ENCODE measurements at regions not wholly inside any gene's neighbourhood (a gene's known extent, or its start where the extent isn't known, plus 50 kb on each side); places are given as distances from the start of the nearest gene placed in this dataset.

GRCh38 chr4:13236485-13236884 is 247.7 kb downstream of the RAB28 start (continued):
- TF ChIP-seq ZNF609 (CRISPR knock-in tag; IDR thresholded peaks at IDR 0.05; ENCODE audit: borderline replicate concordance) (no peak), ZNF614 (CRISPR knock-in tag; IDR thresholded peaks at IDR 0.05; ENCODE audit: borderline replicate concordance) (peak; percentile 97), TOE1 (CRISPR knock-in tag; IDR thresholded peaks at IDR 0.05) (no peak), ZNF292 (CRISPR knock-in tag; IDR thresholded peaks at IDR 0.05; ENCODE audit: borderline replicate concordance, low read depth) (peak; percentile 43; the same call in 1 of the 2 replicates), ELK4 (CRISPR knock-in tag; IDR thresholded peaks at IDR 0.05; ENCODE audit: borderline replicate concordance) (no peak), FOXA3 (CRISPR knock-in tag; IDR thresholded peaks at IDR 0.05) (peak; percentile 83), RCOR2 (CRISPR knock-in tag; IDR thresholded peaks at IDR 0.05) (peak; percentile 52; the same call in 1 of the 2 replicates), ZNF737 (CRISPR knock-in tag; IDR thresholded peaks at IDR 0.05; ENCODE audit: borderline replicate concordance) (no peak), SALL1 (CRISPR knock-in tag; IDR thresholded peaks at IDR 0.05) (peak; percentile 37; the same call in 1 of the 2 replicates), ARID3A (IDR thresholded peaks at IDR 0.05; ENCODE audit: low read depth, low read length) (peak; percentile 59; the same call in 1 of the 2 replicates), GZF1 (CRISPR knock-in tag; IDR thresholded peaks at IDR 0.05) (no peak), POLR2G (IDR thresholded peaks at IDR 0.05; ENCODE audit: low read depth, low read length) (no peak), ZNF335 (CRISPR knock-in tag; IDR thresholded peaks at IDR 0.05) (no peak), ZNF33B (CRISPR knock-in tag; IDR thresholded peaks at IDR 0.05) (no peak), GTF3A (CRISPR knock-in tag; conservative IDR thresholded peaks at IDR 0.05) (no peak), MTF2 (CRISPR knock-in tag; IDR thresholded peaks at IDR 0.05; ENCODE audit: borderline replicate concordance) (no peak), USF2 (IDR thresholded peaks at IDR 0.05; ENCODE audit: low read depth, low read length) (no peak), USF2 (CRISPR knock-in tag; IDR thresholded peaks at IDR 0.05; ENCODE audit: borderline replicate concordance) (no peak), TCF7L2 (IDR thresholded peaks at IDR 0.05; ENCODE audit: low read depth, low read length) (no peak), HOMEZ (CRISPR knock-in tag; IDR thresholded peaks at IDR 0.05; ENCODE audit: low read depth) (peak; percentile 92; the same call in 1 of the 2 replicates)

All from HepG2 (cell line).